ENCODE measurements at regions not wholly inside any gene's neighbourhood (a gene's known extent, or its start where the extent isn't known, plus 50 kb on each side); places are given as distances from the start of the nearest gene placed in this dataset.

GRCh38 chr9:99369327-99369722 lies 147.2 kb downstream of the SEC61B start:
- TF ChIP-seq POLR2AphosphoS5 (IDR thresholded peaks at IDR 0.05; ENCODE audit: low read depth, low read length) = no peak
- TF ChIP-seq POLR2A (IDR thresholded peaks at IDR 0.05; ENCODE audit: low read depth, low read length) = no peak
